CD14-positive monocyte (primary cell): ENCODE measurements at regions not wholly inside any gene's neighbourhood (a gene's known extent, or its start where the extent isn't known, plus 50 kb on each side); places are given as distances from the start of the nearest gene placed in this dataset.

Source experiments
- DNase-seq, 3 donors: peaks; one replicate each; pipeline ENCODE4 v3.0.0-alpha.2; 2011 to 2022
- H2AFZ ChIP-seq: 2 replicates; pipeline ENCODE4 v1.6.0; 2012; ENCODE audit warnings: mild to moderate bottlenecking, low read depth, low read length, inconsistent platforms; ENCODE audit not compliant: insufficient read depth, poor library complexity, severe bottlenecking
- H3K27ac ChIP-seq, 2 donors: 1 replicate in 1 of 2; 2 replicates in 1 of 2; pipeline ENCODE4 v1.5.1; 2012 to 2013; ENCODE audit warnings: low read length in 2 of 2, control low read depth in 1 of 2, inconsistent platforms in 1 of 2, low read depth in 1 of 2, mild to moderate bottlenecking in 1 of 2
- H3K27me3 ChIP-seq, 2 donors: one replicate each; pipeline versions ENCODE4 v1.6.0 to v1.6.1; 2011 to 2013; ENCODE audit warnings: low read length in 2 of 2; ENCODE audit not compliant: control insufficient read depth in 2 of 2, insufficient read depth in 2 of 2
- H3K36me3 ChIP-seq, 2 donors: replicated peaks in 1 of 2; 1 replicate in 1 of 2; 2 replicates in 1 of 2; pipeline versions ENCODE4 v1.5.1 to v1.6.1; 2012 to 2013; ENCODE audit warnings: low read length in 2 of 2, control low read depth in 1 of 2, inconsistent platforms in 1 of 2, mild to moderate bottlenecking in 1 of 2; ENCODE audit not compliant: insufficient read depth in 2 of 2, control insufficient read depth in 1 of 2
- H3K4me1 ChIP-seq, 2 donors: 1 replicate in 1 of 2; 2 replicates in 1 of 2; pipeline versions ENCODE4 v1.5.1 to v1.6.1; 2012 to 2013; ENCODE audit warnings: low read length in 2 of 2, control low read depth in 1 of 2, inconsistent platforms in 1 of 2, mild to moderate bottlenecking in 1 of 2, moderate library complexity in 1 of 2; ENCODE audit not compliant: insufficient read depth in 2 of 2, control insufficient read depth in 1 of 2
- H3K4me2 ChIP-seq: replicated peaks from 2 replicates; pipeline ENCODE3; 2012; ENCODE audit warnings: low read length, moderate library complexity, mild to moderate bottlenecking; ENCODE audit not compliant: poor library complexity, severe bottlenecking; ENCODE audit errors: extremely low read depth
- H3K4me3 ChIP-seq, 3 experiments: fragments of 200-600 bp in 1 of 3; sonication (generic) in 1 of 3; replicated peaks in 1 of 3; 1 replicate in 2 of 3; 2 replicates in 1 of 3; pipeline ENCODE4 v1.5.1; 2011 to 2013; ENCODE audit warnings: low read length in 3 of 3, mild to moderate bottlenecking in 3 of 3, control low read depth in 2 of 3, low read depth in 2 of 3, inconsistent platforms in 1 of 3, moderate library complexity in 1 of 3
- H3K79me2 ChIP-seq: 2 replicates; pipeline ENCODE4 v1.6.0; 2012; ENCODE audit warnings: mild to moderate bottlenecking, control low read depth, inconsistent platforms, low read length, moderate library complexity; ENCODE audit not compliant: insufficient read depth
- H3K9ac ChIP-seq: 2 replicates; pipeline ENCODE4 v1.6.0; 2017; ENCODE audit warnings: low read length, mild to moderate bottlenecking; ENCODE audit not compliant: insufficient read depth, poor library complexity, severe bottlenecking
- H3K9me3 ChIP-seq, 2 donors: replicated peaks in 1 of 2; 1 replicate in 1 of 2; 2 replicates in 1 of 2; pipeline versions ENCODE4 v1.5.1 to v1.6.1; 2012 to 2013; ENCODE audit warnings: low read length in 2 of 2, control low read depth in 1 of 2; ENCODE audit not compliant: control insufficient read depth in 1 of 2, insufficient read depth in 1 of 2
- H4K20me1 ChIP-seq: 2 replicates; pipeline ENCODE4 v1.6.0; 2012; ENCODE audit warnings: mild to moderate bottlenecking, low read length, control low read depth, moderate library complexity; ENCODE audit not compliant: insufficient read depth
- H3K27ac Mint-ChIP-seq, 7 donors: one replicate each; pipeline ENCODE4 v1.8.0; 2020; ENCODE audit warnings: mild to moderate bottlenecking in 7 of 7, mixed read lengths in 7 of 7, moderate library complexity in 6 of 7, inconsistent platforms in 2 of 7
- H3K27me3 Mint-ChIP-seq, 3 donors: one replicate each; pipeline ENCODE4 v1.8.0; 2021 to 2022; ENCODE audit warnings: low read depth in 3 of 3, mild to moderate bottlenecking in 3 of 3, mixed read lengths in 3 of 3, moderate library complexity in 3 of 3, inconsistent platforms in 1 of 3
- H3K36me3 Mint-ChIP-seq, 2 donors: one replicate each; pipeline ENCODE4 v1.8.0; 2020; ENCODE audit warnings: mixed read lengths in 2 of 2, inconsistent platforms in 1 of 2, mild to moderate bottlenecking in 1 of 2
- H3K4me1 Mint-ChIP-seq: one replicate; pipeline ENCODE4 v1.8.0; 2020; ENCODE audit warnings: mild to moderate bottlenecking, mixed read lengths
- H3K4me3 Mint-ChIP-seq, 2 donors: one replicate each; pipeline ENCODE4 v1.8.0; 2020; ENCODE audit warnings: mild to moderate bottlenecking in 2 of 2, mixed read lengths in 2 of 2, moderate library complexity in 1 of 2
- H3K9me3 Mint-ChIP-seq, 7 donors: one replicate each; pipeline ENCODE4 v1.8.0; 2020 to 2022; ENCODE audit warnings: mixed read lengths in 7 of 7, mild to moderate bottlenecking in 6 of 7, moderate library complexity in 6 of 7, inconsistent platforms in 2 of 7
- WGBS: methylation state at CpG from one replicate; pipeline ENCODE4 v1.1.5; 2013; ENCODE audit warnings: missing lambda C conversion rate; ENCODE audit not compliant: insufficient coverage; 5-methylcytosine and 5-hydroxymethylcytosine counted together
- intact Hi-C, 2 donors: fragments of 100-400 bp; cut with micrococcal nuclease; formaldehyde crosslinking; loops; one replicate each; pipeline versions ENCODE4 v1.15.0 to v1.15.1; 2023
- TF ChIP-seq, protein P1 (sequence below): fragments of 200-600 bp; IDR thresholded peaks from one replicate; pipeline ENCODE4 v1.8.0; 2022; ENCODE audit warnings: antibody characterized with exemption, mild to moderate bottlenecking

DNA sequence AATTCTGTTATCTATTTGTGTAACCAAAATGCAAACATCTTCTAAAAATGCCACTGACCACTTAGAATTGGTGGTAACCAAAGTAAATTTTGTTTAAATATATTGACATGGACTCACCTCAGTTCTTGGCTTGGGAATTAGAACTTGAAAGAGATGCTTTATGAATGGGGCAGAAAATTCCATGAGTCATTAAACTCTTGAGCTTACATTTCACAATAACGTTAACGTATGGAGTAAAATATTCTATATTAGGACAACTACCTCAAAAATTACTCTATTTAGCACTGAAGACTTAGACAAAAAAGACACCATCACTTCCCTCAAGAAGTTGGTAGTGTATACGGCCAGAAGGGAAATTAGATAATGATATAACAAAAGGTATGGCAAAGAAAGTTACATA is 752.2 kb upstream of the MARCKS start:
- Histone ChIP-seq H3K27ac (no peak overlapping the region), H3K9ac (no peak overlapping the region), H3K9me3 (no peaks in the 10 kb centered on the region), H4K20me1 (no peaks in the 10 kb centered on the region), H3K4me3 (no peak overlapping the region), H3K4me2 (no peak overlapping the region), H3K4me1 (peaks cover 16 to 31% of the 10 kb centered on the region in 2 donors), H3K79me2 (no peaks in the 10 kb centered on the region), H3K27me3 (no peaks in the 10 kb centered on the region), H2AFZ (peak overlapping the region; percentile 11), H3K36me3 (no peaks in the 10 kb centered on the region)
- peak in 2 of 3 donors; percentile 7 to 24 for DNase-seq
- intact Hi-C loops, result no loop called here
- TF ChIP-seq, protein P1, sequence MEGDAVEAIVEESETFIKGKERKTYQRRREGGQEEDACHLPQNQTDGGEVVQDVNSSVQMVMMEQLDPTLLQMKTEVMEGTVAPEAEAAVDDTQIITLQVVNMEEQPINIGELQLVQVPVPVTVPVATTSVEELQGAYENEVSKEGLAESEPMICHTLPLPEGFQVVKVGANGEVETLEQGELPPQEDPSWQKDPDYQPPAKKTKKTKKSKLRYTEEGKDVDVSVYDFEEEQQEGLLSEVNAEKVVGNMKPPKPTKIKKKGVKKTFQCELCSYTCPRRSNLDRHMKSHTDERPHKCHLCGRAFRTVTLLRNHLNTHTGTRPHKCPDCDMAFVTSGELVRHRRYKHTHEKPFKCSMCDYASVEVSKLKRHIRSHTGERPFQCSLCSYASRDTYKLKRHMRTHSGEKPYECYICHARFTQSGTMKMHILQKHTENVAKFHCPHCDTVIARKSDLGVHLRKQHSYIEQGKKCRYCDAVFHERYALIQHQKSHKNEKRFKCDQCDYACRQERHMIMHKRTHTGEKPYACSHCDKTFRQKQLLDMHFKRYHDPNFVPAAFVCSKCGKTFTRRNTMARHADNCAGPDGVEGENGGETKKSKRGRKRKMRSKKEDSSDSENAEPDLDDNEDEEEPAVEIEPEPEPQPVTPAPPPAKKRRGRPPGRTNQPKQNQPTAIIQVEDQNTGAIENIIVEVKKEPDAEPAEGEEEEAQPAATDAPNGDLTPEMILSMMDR, result no peak
- Mint-ChIP-seq H3K9me3 (peaks cover 0 to 7% (median 0%) of the 10 kb centered on the region in 7 donors), H3K27me3 (no peaks in the 10 kb centered on the region), H3K27ac (peak overlapping the region in 3 of 7 donors; percentile 10 to 48 (median 43)), H3K4me1 (peaks cover 31% of the 10 kb centered on the region), H3K36me3 (peaks cover 0 to 3% of the 10 kb centered on the region in 2 donors), H3K4me3 (no peak overlapping the region)
- WGBS, result no CpG with 5 or more reads among the region's 3 CpGs

DNA sequence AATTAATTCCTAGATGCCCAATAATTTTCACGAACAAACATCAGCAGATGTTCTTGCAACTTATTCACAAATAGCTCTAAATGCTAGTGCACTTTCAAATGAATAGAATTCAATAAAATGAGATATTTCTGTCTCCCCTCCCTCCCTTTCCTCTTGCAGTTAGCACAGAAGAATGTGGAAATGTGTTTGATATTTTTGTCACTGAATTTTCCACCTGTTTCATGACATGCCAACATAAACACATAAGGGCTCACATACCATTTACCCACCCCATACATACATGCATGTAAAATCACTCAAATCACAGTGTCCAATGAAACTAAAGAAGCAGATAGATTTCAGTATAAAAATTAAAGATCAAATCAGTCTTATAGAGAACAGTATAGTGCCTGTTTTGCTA is 746.9 kb upstream of the MARCKS start:
- H3K4me1 Mint-ChIP-seq, result peaks cover 39% of the 10 kb centered on the region
- Histone ChIP-seq H3K27ac (no peak overlapping the region), H3K79me2 (no peaks in the 10 kb centered on the region), H4K20me1 (no peaks in the 10 kb centered on the region), H3K4me2 (no peak overlapping the region), H2AFZ (no peak overlapping the region), H3K9me3 (no peaks in the 10 kb centered on the region), H3K4me1 (peaks cover 25 to 30% of the 10 kb centered on the region in 2 donors), H3K36me3 (no peaks in the 10 kb centered on the region), H3K27me3 (no peaks in the 10 kb centered on the region), H3K9ac (no peak overlapping the region), H3K4me3 (no peak overlapping the region)
- no peak overlapping the region for H3K4me3 Mint-ChIP-seq
- H3K36me3 Mint-ChIP-seq, result peaks cover 0 to 3% of the 10 kb centered on the region in 2 donors
- intact Hi-C loops, result no loop called here
- no CpG with 5 or more reads among the region's 1 CpG for WGBS
- DNase-seq, result no peak
- H3K27ac Mint-ChIP-seq, result no peak overlapping the region
- H3K9me3 Mint-ChIP-seq, result peaks cover 0 to 8% (median 0%) of the 10 kb centered on the region in 7 donors
- TF ChIP-seq, protein P1, result no peak
- peaks cover 0 to 2% (median 0%) of the 10 kb centered on the region in 3 donors for H3K27me3 Mint-ChIP-seq
